A673 (cell line): ENCODE measurements at regions not wholly inside any gene's neighbourhood (a gene's known extent, or its start where the extent isn't known, plus 50 kb on each side); places are given as distances from the start of the nearest gene placed in this dataset.

ENCODE experiments used
- BruUV-seq: library from RNA; stranded (reverse); fragments of 400-500 nt; replicated peaks from 2 replicates; lab custom pipeline; 2021; lab: Mats Ljungman, UMichigan
- CTCF ChIA-PET: fragments of 300-600 bp; sonication (Branson Sonifier 250); formaldehyde crosslinking; loops from one replicate; lab custom pipeline; 2022; ENCODE audit warnings: antibody characterized with exemption; lab: Charles Lee
- POLR2A ChIA-PET: fragments of 300-600 bp; sonication (Branson Sonifier 250); formaldehyde crosslinking; loops from one replicate; lab custom pipeline; 2022; ENCODE audit warnings: antibody characterized with exemption; ENCODE audit not compliant: low non-redundant PET; lab: Charles Lee
- DNase-seq: peaks from one replicate; pipeline ENCODE4 v3.0.0-alpha.2; 2015; ENCODE audit warnings: low spot score
- H3K27ac ChIP-seq: fragments of 200-600 bp; sonication (generic); 2 replicates; pipeline ENCODE4 v1.5.1; 2016; ENCODE audit warnings: mixed run types, low read depth, mild to moderate bottlenecking, mixed read lengths, antibody characterized with exemption, low read length; ENCODE audit not compliant: poor library complexity, severe bottlenecking
- H3K27me3 ChIP-seq: fragments of 200-600 bp; sonication (generic); replicated peaks from 2 replicates; pipeline ENCODE4 v1.6.1; 2017; ENCODE audit warnings: mixed run types, low read depth, mild to moderate bottlenecking, mixed read lengths, antibody characterized with exemption, low read length; ENCODE audit not compliant: insufficient read depth, poor library complexity
- H3K36me3 ChIP-seq: fragments of 200-600 bp; sonication (generic); 2 replicates; pipeline ENCODE4 v1.6.1; 2016; ENCODE audit warnings: mixed run types, mild to moderate bottlenecking, mixed read lengths, antibody characterized with exemption, low read length; ENCODE audit not compliant: insufficient read depth, poor library complexity, severe bottlenecking
- H3K4me1 ChIP-seq: fragments of 200-600 bp; sonication (generic); 2 replicates; pipeline ENCODE4 v1.6.1; 2017; ENCODE audit warnings: mixed run types, mild to moderate bottlenecking, mixed read lengths, antibody characterized with exemption, low read length; ENCODE audit not compliant: insufficient read depth, poor library complexity, severe bottlenecking
- H3K4me3 ChIP-seq: fragments of 200-600 bp; sonication (generic); 2 replicates; pipeline ENCODE4 v1.5.1; 2016; ENCODE audit warnings: low read depth, mixed run types, mild to moderate bottlenecking, mixed read lengths, low read length; ENCODE audit not compliant: poor library complexity, severe bottlenecking
- H3K9me3 ChIP-seq: fragments of 200-600 bp; sonication (generic); 2 replicates; pipeline ENCODE4 v1.6.1; 2016; ENCODE audit warnings: mixed run types, low read depth, mild to moderate bottlenecking, mixed read lengths, antibody characterized with exemption, low read length; ENCODE audit not compliant: poor library complexity, severe bottlenecking
- EZH2 ChIP-seq: fragments of 200-600 bp; sonication (generic); IDR thresholded peaks from 2 replicates; pipeline ENCODE4 v1.6.1; 2017; ENCODE audit warnings: borderline replicate concordance, low read depth, mild to moderate bottlenecking, mixed read lengths, antibody characterized with exemption, low read length; ENCODE audit not compliant: poor library complexity, severe bottlenecking
- intact Hi-C: fragments of 100-400 bp; cut with micrococcal nuclease; formaldehyde crosslinking; loops from one replicate; pipeline ENCODE4 v1.10.0; 2022; ENCODE audit not compliant: unreplicated experiment
- TF ChIP-seq, protein P1 (sequence below): fragments of 300-800, 200-600 bp; sonication (generic); conservative IDR thresholded peaks from 2 replicates; pipeline ENCODE4 v1.5.1; 2017; ENCODE audit warnings: low read depth, mild to moderate bottlenecking, antibody characterized with exemption, low read length, moderate library complexity, mixed read lengths

DNA sequence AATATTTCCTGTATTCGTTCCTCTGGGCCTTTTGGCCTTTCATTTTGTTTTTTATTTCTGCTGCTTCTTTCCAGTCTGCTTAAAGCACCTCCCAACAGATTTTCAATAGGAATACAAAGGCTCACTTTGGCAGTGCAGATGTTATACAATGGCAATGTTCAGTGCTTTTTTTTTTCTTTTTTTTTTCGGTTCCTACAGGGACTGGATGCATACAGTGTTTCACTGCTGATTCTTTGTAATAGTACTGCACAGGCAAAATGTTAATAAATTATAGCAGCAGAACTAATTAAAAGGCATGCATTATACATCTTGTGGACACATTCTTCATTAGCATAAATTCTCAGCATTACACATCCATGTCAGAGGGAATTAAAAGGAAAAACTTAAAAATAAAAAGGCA lies 356.6 kb upstream of the C9orf72 start:
- no peak overlapping the region for H3K27ac ChIP-seq
- CTCF ChIA-PET, result no interaction called here
- no peaks in the 10 kb centered on the region for H3K36me3 ChIP-seq
- TF ChIP-seq, protein P1, sequence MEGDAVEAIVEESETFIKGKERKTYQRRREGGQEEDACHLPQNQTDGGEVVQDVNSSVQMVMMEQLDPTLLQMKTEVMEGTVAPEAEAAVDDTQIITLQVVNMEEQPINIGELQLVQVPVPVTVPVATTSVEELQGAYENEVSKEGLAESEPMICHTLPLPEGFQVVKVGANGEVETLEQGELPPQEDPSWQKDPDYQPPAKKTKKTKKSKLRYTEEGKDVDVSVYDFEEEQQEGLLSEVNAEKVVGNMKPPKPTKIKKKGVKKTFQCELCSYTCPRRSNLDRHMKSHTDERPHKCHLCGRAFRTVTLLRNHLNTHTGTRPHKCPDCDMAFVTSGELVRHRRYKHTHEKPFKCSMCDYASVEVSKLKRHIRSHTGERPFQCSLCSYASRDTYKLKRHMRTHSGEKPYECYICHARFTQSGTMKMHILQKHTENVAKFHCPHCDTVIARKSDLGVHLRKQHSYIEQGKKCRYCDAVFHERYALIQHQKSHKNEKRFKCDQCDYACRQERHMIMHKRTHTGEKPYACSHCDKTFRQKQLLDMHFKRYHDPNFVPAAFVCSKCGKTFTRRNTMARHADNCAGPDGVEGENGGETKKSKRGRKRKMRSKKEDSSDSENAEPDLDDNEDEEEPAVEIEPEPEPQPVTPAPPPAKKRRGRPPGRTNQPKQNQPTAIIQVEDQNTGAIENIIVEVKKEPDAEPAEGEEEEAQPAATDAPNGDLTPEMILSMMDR, result no peak
- TF ChIP-seq EZH2, result no peak
- no TSS peak for BruUV-seq
- no peaks in the 10 kb centered on the region for H3K27me3 ChIP-seq
- H3K4me3 ChIP-seq, result no peak overlapping the region
- intact Hi-C loops, result no loop called here
- POLR2A ChIA-PET, result no interaction called here
- H3K4me1 ChIP-seq, result peaks cover 26% of the 10 kb centered on the region
- no peaks in the 10 kb centered on the region for H3K9me3 ChIP-seq
- no peak for DNase-seq

DNA sequence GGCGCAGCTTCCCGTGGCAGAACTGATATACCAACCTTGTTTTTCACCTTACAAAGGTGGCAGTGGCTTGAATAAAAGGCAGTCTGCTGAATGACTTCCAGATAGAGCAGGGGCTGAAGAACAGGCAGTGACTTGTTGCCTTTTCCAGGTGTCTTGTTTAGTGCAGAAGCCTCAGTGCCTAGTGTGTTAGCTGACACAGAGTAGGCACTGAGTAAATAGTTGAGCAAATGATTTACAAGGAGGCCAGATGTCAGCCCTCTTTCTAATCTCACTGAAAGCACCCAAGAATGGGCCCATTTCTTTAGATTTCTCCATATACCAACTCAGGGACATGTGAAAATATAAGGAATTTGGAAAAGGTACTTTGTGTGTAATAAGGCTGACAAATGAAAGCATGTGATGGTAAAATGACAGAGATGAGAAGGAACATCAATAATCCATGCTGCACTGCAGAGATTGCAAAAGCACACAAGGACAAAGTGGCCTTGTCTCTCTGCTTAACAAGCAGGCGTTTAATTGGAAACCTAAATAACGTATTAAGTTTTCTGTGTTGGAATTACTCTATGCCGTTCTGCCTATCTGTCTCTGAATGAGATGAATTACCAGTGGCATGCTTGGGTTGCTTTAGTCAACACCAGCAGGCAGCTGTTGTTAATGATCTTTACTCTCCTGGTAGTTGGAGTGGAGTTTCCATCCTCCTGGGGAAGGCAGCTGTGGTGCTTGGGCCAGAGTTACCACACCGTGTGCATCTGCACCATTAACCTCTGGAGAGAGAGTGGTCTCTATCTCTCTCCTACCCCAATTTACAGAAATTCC lies 360.1 kb upstream of the C9orf72 start:
- no peak for DNase-seq
- no peaks in the 10 kb centered on the region for H3K36me3 ChIP-seq
- no peak overlapping the region for H3K4me3 ChIP-seq
- no peaks in the 10 kb centered on the region for H3K27me3 ChIP-seq
- H3K9me3 ChIP-seq, result no peaks in the 10 kb centered on the region
- H3K27ac ChIP-seq, result no peak overlapping the region
- ChIA-PET CTCF (no interaction called here), POLR2A (no interaction called here)
- intact Hi-C loops, result no loop called here
- peaks cover 8% of the 10 kb centered on the region for H3K4me1 ChIP-seq
- no TSS peak for BruUV-seq
- no peak for TF ChIP-seq EZH2
- TF ChIP-seq, protein P1, result no peak

DNA sequence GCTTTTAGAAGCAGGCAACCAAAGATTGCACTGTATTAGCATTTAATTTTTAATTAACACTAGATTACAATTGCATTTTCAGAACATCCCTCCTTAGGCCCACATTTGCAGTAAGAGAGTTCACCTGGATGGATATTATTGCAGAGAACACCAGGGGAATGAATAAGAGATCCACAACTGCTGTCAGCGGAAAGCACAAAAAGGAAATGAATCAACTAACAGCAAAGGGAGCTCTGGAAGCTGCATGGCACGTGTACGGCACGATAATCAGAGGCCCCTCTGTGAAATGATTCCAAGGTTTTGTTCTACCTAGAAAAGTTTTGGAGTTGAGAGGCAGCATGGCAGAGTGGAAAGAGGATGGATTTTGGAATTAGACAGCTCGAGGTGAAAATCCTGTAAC lies 361.2 kb upstream of the C9orf72 start:
- Histone ChIP-seq H3K27ac (no peak overlapping the region), H3K36me3 (no peaks in the 10 kb centered on the region), H3K27me3 (no peaks in the 10 kb centered on the region), H3K9me3 (no peaks in the 10 kb centered on the region), H3K4me3 (no peak overlapping the region), H3K4me1 (peaks cover 8% of the 10 kb centered on the region)
- BruUV-seq, result no TSS peak
- DNase-seq, result no peak
- ChIA-PET CTCF (no interaction called here), POLR2A (no interaction called here)
- no peak for TF ChIP-seq EZH2
- TF ChIP-seq, protein P1, result no peak
- intact Hi-C loops, result no loop called here
